ENCODE measurements at regions not wholly inside any gene's neighbourhood (a gene's known extent, or its start where the extent isn't known, plus 50 kb on each side); places are given as distances from the start of the nearest gene placed in this dataset.

GRCh38 chr13:24624801-24625231 lies 55.4 kb upstream of the ATP12A start:
- Histone ChIP-seq H3K27ac (ENCODE audit: insufficient read depth in 1 of 2, low read depth in 1 of 2, low read length in 2 of 2, poor library complexity in 1 of 2, severe bottlenecking in 2 of 2) (no peak overlapping the region), H3K9me3 (ENCODE audit: control extremely low read depth in 1 of 5, control insufficient read depth in 4 of 5, insufficient read depth in 2 of 5, low read depth in 1 of 5, low read length in 4 of 5) (no peaks in the 10 kb centered on the region), H3K27me3 (replicated peaks in 2 of 5; ENCODE audit: control insufficient read depth in 4 of 5, insufficient read depth in 5 of 5, low read length in 4 of 5) (no peaks in the 10 kb centered on the region), H3K36me3 (ENCODE audit: control insufficient read depth in 4 of 4, insufficient read depth in 4 of 4, low read length in 3 of 4) (no peaks in the 10 kb centered on the region), H3K4me1 (ENCODE audit: control extremely low read depth in 1 of 4, control insufficient read depth in 4 of 4, insufficient read depth in 4 of 4, low read length in 3 of 4) (peaks cover 3 to 29% (median 8%) of the 10 kb centered on the region in 4 experiments), H3K4me3 (ENCODE audit: control insufficient read depth in 1 of 7, extremely low read depth in 1 of 7, insufficient read depth in 4 of 7, low read depth in 2 of 7, low read length in 6 of 7) (no peak overlapping the region)
- ChIA-PET CTCF (interaction anchor here (0.8 to 4.4 kb wide), 4 partner anchors 12 to 49 kb away, joined by 3 to 26 read pairs (median 6); no protein-coding TSS in a partner anchor), POLR2A (no interaction called here)
- DNase-seq = no peak
- 98% methylated on average over 4 of the region's 7 CpGs for WGBS (ENCODE audit: insufficient coverage)

DNA sequence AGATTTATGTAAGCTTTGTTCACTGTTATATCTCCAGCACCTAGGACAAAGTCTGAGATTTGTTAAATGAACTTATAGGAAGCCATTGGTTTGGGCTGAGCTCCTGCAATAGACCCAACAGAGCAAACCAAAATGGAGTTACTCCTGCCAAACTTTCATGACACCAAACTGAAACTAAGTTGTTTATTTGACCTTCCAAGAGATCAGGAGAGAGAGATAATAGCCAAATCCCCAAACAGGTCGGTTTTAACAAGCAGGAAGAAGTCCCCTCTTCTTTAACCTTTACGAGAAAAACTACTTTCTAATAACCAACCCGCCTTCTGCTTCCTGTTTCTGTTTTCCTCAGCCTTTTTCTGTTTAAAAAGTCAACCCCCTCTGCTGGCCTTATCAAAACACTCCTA lies 54.9 kb upstream of the ATP12A start:
- no peaks in the 10 kb centered on the region for H3K36me3 ChIP-seq (ENCODE audit: control insufficient read depth in 4 of 4, insufficient read depth in 4 of 4, low read length in 3 of 4)
- H3K4me1 ChIP-seq (ENCODE audit: control extremely low read depth in 1 of 4, control insufficient read depth in 4 of 4, insufficient read depth in 4 of 4, low read length in 3 of 4) = peaks cover 3 to 26% (median 8%) of the 10 kb centered on the region in 4 experiments
- 15% methylated on average over 2 of the region's 3 CpGs for whole genome bisulfite sequencing (ENCODE audit: insufficient coverage)
- CTCF ChIA-PET = interaction anchor here (0.9 to 4.4 kb wide), 4 partner anchors 13 to 47 kb away, joined by 3 to 26 read pairs (median 6); no protein-coding TSS in a partner anchor
- H3K27ac ChIP-seq (ENCODE audit: insufficient read depth in 1 of 2, low read depth in 1 of 2, low read length in 2 of 2, poor library complexity in 1 of 2, severe bottlenecking in 2 of 2) = no peak overlapping the region
- POLR2A ChIA-PET = no interaction called here
- H3K4me3 ChIP-seq (ENCODE audit: control insufficient read depth in 1 of 7, extremely low read depth in 1 of 7, insufficient read depth in 4 of 7, low read depth in 2 of 7, low read length in 6 of 7) = no peak overlapping the region
- H3K9me3 ChIP-seq (ENCODE audit: control extremely low read depth in 1 of 5, control insufficient read depth in 4 of 5, insufficient read depth in 2 of 5, low read depth in 1 of 5, low read length in 4 of 5) = no peaks in the 10 kb centered on the region
- DNase-seq = peak; percentile 30 to 70 (median 69)
- H3K27me3 ChIP-seq (replicated peaks in 2 of 5; ENCODE audit: control insufficient read depth in 4 of 5, insufficient read depth in 5 of 5, low read length in 4 of 5) = no peaks in the 10 kb centered on the region

DNA sequence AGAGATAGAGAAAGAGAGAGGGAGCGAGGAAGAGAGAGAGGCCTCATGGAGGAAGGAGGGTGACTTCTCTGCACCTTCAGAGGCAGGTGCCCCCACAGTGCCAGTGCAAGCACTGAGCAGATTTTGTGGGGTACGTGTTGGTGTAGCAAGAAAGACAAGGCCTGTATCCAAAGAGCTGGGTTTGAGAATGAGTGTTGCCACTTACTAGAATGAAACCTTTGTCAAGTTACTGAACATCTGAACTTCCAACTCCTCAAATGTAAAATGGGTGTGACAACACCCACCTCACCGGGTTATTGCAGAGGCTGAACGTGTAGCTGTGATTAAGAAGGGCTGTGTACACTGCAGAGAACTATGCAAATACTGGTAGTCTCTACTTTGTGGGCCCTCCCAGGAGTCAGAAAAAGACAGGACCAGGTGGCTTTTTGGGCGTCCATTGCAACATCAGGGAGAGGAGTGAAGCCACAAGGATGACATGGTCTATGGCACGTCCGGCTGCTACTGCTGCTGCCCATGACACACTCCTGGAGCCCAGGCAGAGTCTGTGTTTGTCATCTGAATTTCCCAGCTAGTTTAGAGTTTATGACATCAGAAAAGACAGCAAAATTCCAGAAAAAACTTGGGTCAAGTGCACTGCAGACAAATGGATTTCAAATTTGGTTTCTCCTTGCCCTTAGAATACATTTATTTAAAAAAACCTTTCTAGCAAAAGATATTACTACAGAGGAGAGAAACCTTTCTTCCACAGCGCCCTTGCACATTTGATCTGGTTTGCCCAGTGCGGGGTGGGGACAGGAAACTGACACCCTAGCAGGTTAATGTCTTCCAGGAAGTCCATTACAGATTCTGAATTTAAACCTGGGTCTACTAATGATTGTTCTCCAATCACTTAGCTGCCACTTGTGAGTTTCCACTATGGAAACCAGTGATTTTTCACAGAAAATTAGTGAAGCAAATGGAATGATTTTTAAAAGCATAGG lies 54.0 kb upstream of the ATP12A start:
- Histone ChIP-seq H3K4me3 (ENCODE audit: control insufficient read depth in 1 of 7, extremely low read depth in 1 of 7, insufficient read depth in 4 of 7, low read depth in 2 of 7, low read length in 6 of 7) (no peak overlapping the region), H3K36me3 (ENCODE audit: control insufficient read depth in 4 of 4, insufficient read depth in 4 of 4, low read length in 3 of 4) (no peaks in the 10 kb centered on the region), H3K27ac (ENCODE audit: insufficient read depth in 1 of 2, low read depth in 1 of 2, low read length in 2 of 2, poor library complexity in 1 of 2, severe bottlenecking in 2 of 2) (no peak overlapping the region), H3K27me3 (replicated peaks in 2 of 5; ENCODE audit: control insufficient read depth in 4 of 5, insufficient read depth in 5 of 5, low read length in 4 of 5) (no peaks in the 10 kb centered on the region), H3K4me1 (ENCODE audit: control extremely low read depth in 1 of 4, control insufficient read depth in 4 of 4, insufficient read depth in 4 of 4, low read length in 3 of 4) (peaks cover 3 to 33% (median 8%) of the 10 kb centered on the region in 4 experiments), H3K9me3 (ENCODE audit: control extremely low read depth in 1 of 5, control insufficient read depth in 4 of 5, insufficient read depth in 2 of 5, low read depth in 1 of 5, low read length in 4 of 5) (no peaks in the 10 kb centered on the region)
- peak in 1 of 3 donors; percentile 3 for DNase-seq
- 94% methylated on average over 9 of the region's 9 CpGs for WGBS (ENCODE audit: insufficient coverage)
- ChIA-PET POLR2A (no interaction called here), CTCF (interaction anchor here (0.9 to 4.4 kb wide), 4 partner anchors 20 to 46 kb away, joined by 3 to 26 read pairs (median 3); no protein-coding TSS in a partner anchor)

DNA sequence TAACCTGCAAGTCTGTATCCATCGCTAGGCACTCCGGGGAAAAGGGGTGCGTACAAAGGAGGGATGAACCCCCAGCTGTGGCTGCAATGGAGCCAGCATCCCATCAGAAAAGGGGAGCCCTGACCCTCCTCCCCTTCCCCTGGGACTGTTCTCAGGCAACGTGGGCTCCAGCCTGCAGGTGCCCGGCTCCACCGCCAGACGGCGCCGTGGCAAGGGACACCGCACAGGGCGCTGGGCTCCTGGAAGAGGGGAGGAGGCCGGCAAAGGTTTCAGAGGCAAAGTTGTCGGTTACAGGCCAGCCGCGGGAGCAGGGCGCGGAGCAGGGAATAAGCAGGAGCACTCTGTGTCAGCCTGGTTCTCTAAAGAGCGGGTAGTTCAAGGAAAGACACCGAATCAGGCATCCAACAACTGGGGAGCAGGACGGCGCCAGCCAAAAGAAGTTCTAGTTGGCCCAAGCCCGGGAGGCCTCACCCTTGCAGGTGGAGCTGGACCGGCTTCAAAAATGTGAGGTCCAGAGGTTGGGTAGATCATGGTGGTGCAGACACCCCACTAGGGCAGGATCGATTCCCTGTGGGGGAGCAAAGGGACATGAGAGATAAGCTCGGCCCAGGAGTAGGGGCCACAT lies 53.0 kb upstream of the ATP12A start:
- 92% methylated on average over 23 of the region's 25 CpGs for WGBS (ENCODE audit: insufficient coverage)
- no peaks in the 10 kb centered on the region for H3K27me3 ChIP-seq (replicated peaks in 2 of 5; ENCODE audit: control insufficient read depth in 4 of 5, insufficient read depth in 5 of 5, low read length in 4 of 5)

DNA sequence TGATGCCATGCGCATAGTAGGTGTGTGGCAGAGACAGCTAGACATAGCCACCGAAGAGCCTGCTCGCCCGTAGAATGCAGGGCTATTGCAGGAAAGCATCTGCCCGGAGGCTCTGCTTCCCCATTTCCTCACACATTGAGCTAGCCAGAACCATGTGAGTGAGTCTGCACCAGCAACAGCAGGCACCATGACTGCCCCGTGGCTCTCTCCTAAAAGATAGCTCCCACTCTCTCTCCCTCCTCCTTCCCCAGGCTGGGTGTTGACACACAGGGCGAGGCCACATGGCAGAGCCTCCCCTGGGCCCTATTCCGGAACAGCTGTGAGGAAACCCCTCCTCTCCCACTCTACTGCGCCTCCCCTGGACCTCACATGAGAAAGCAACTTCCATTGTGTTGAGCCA lies 52.3 kb upstream of the ATP12A start:
- H3K4me1 ChIP-seq (ENCODE audit: control extremely low read depth in 1 of 4, control insufficient read depth in 4 of 4, insufficient read depth in 4 of 4, low read length in 3 of 4) = peaks cover 3 to 40% (median 8%) of the 10 kb centered on the region in 4 experiments
- no peaks in the 10 kb centered on the region for H3K9me3 ChIP-seq (ENCODE audit: control extremely low read depth in 1 of 5, control insufficient read depth in 4 of 5, insufficient read depth in 2 of 5, low read depth in 1 of 5, low read length in 4 of 5)
- H3K36me3 ChIP-seq (ENCODE audit: control insufficient read depth in 4 of 4, insufficient read depth in 4 of 4, low read length in 3 of 4) = no peaks in the 10 kb centered on the region
- ChIA-PET POLR2A (no interaction called here), CTCF (no interaction called here)
- H3K27ac ChIP-seq (ENCODE audit: insufficient read depth in 1 of 2, low read depth in 1 of 2, low read length in 2 of 2, poor library complexity in 1 of 2, severe bottlenecking in 2 of 2) = no peak overlapping the region
- peak in 1 of 3 donors; percentile 21 for DNase-seq
- H3K27me3 ChIP-seq (replicated peaks in 2 of 5; ENCODE audit: control insufficient read depth in 4 of 5, insufficient read depth in 5 of 5, low read length in 4 of 5) = no peaks in the 10 kb centered on the region
- no peak overlapping the region for H3K4me3 ChIP-seq (ENCODE audit: control insufficient read depth in 1 of 7, extremely low read depth in 1 of 7, insufficient read depth in 4 of 7, low read depth in 2 of 7, low read length in 6 of 7)
- WGBS (ENCODE audit: insufficient coverage) = 77% methylated on average over 8 of the region's 9 CpGs

More for the DNA sequence above, 53.0 kb upstream of the ATP12A start:
- peaks cover 3 to 38% (median 8%) of the 10 kb centered on the region in 4 experiments for H3K4me1 ChIP-seq (ENCODE audit: control extremely low read depth in 1 of 4, control insufficient read depth in 4 of 4, insufficient read depth in 4 of 4, low read length in 3 of 4)
- ChIA-PET CTCF (interaction anchor here (0.9 to 1.3 kb wide), 2 partner anchors 22 to 44 kb away, joined by 3 read pairs; no protein-coding TSS in a partner anchor), POLR2A (no interaction called here)
- H3K27ac ChIP-seq (ENCODE audit: insufficient read depth in 1 of 2, low read depth in 1 of 2, low read length in 2 of 2, poor library complexity in 1 of 2, severe bottlenecking in 2 of 2) = no peak overlapping the region
- H3K9me3 ChIP-seq (ENCODE audit: control extremely low read depth in 1 of 5, control insufficient read depth in 4 of 5, insufficient read depth in 2 of 5, low read depth in 1 of 5, low read length in 4 of 5) = no peaks in the 10 kb centered on the region
- H3K4me3 ChIP-seq (ENCODE audit: control insufficient read depth in 1 of 7, extremely low read depth in 1 of 7, insufficient read depth in 4 of 7, low read depth in 2 of 7, low read length in 6 of 7) = no peak overlapping the region
- DNase-seq = no peak
- no peaks in the 10 kb centered on the region for H3K36me3 ChIP-seq (ENCODE audit: control insufficient read depth in 4 of 4, insufficient read depth in 4 of 4, low read length in 3 of 4)

- H3K27me3 ChIP-seq (replicated peaks in 2 of 5; ENCODE audit: control insufficient read depth in 4 of 5, insufficient read depth in 5 of 5, low read length in 4 of 5) = no peaks in the 10 kb centered on the region
- no peak for DNase-seq
- H3K4me3 ChIP-seq (ENCODE audit: control insufficient read depth in 1 of 7, extremely low read depth in 1 of 7, insufficient read depth in 4 of 7, low read depth in 2 of 7, low read length in 6 of 7) = no peak overlapping the region
- H3K4me1 ChIP-seq (ENCODE audit: control extremely low read depth in 1 of 4, control insufficient read depth in 4 of 4, insufficient read depth in 4 of 4, low read length in 3 of 4) = peaks cover 3 to 44% (median 8%) of the 10 kb centered on the region in 4 experiments
- no peak overlapping the region for H3K27ac ChIP-seq (ENCODE audit: insufficient read depth in 1 of 2, low read depth in 1 of 2, low read length in 2 of 2, poor library complexity in 1 of 2, severe bottlenecking in 2 of 2)
- ChIA-PET POLR2A (no interaction called here), CTCF (interaction anchor here (0.8 to 1.8 kb wide), 4 partner anchors 11 to 49 kb away, joined by 3 to 7 read pairs (median 4); no protein-coding TSS in a partner anchor)
- no peaks in the 10 kb centered on the region for H3K36me3 ChIP-seq (ENCODE audit: control insufficient read depth in 4 of 4, insufficient read depth in 4 of 4, low read length in 3 of 4)
- 100% methylated on average over 2 of the region's 2 CpGs for WGBS (ENCODE audit: insufficient coverage)
- H3K9me3 ChIP-seq (ENCODE audit: control extremely low read depth in 1 of 5, control insufficient read depth in 4 of 5, insufficient read depth in 2 of 5, low read depth in 1 of 5, low read length in 4 of 5) = no peaks in the 10 kb centered on the region
Observed at GRCh38 chr13:24629320-24629719, 50.9 kb upstream of the ATP12A start.

Data from common myeloid progenitor, CD34-positive (primary cell).